IMR-90 (cell line): ENCODE measurements at regions not wholly inside any gene's neighbourhood (a gene's known extent, or its start where the extent isn't known, plus 50 kb on each side); places are given as distances from the start of the nearest gene placed in this dataset.

ENCODE experiments used
- ATAC-seq: fragments of 200-7000 bp; cut with Tn5 transposase; 2 replicates; pipeline ENCODE4 v1.9.1; 2020; ENCODE audit warnings: low read depth, mild to moderate bottlenecking, moderate library complexity
- BruUV-seq: library from RNA; stranded (reverse); fragments of 400-500 nt; replicated peaks from 2 replicates; lab custom pipeline; 2021; lab: Mats Ljungman, UMichigan
- CTCF ChIA-PET: fragments of 300-600 bp; formaldehyde crosslinking; extraction: SDS; loops from one replicate; lab custom pipeline; 2021; ENCODE audit warnings: antibody characterized with exemption; lab: Yijun Ruan, JAX
- POLR2A ChIA-PET: fragments of 300-600 bp; sonication (Branson Sonifier 250); formaldehyde crosslinking; loops from one replicate; lab custom pipeline; 2022; ENCODE audit warnings: antibody characterized with exemption; ENCODE audit not compliant: unreplicated experiment; lab: Charles Lee
- DNase-seq: peaks from one replicate; pipeline ENCODE4 v3.0.0; 2013
- H2AFZ ChIP-seq: replicated peaks from 2 replicates; pipeline ENCODE3; 2013; ENCODE audit warnings: low read length, mild to moderate bottlenecking; ENCODE audit not compliant: poor library complexity
- H2AK5ac ChIP-seq: 2 replicates; pipeline ENCODE4 v1.6.1; 2013; ENCODE audit warnings: low read depth, low read length, inconsistent platforms
- H2AK9ac ChIP-seq: replicated peaks from 2 replicates; pipeline ENCODE3; 2013; ENCODE audit warnings: mild to moderate bottlenecking, low read depth, low read length, moderate library complexity; ENCODE audit not compliant: poor library complexity
- H2BK120ac ChIP-seq: 2 replicates; pipeline ENCODE4 v1.6.1; 2013; ENCODE audit warnings: low read depth, low read length, inconsistent platforms
- H2BK15ac ChIP-seq: 3 replicates; pipeline ENCODE4 v1.6.1; 2013; ENCODE audit warnings: low read depth, low read length, inconsistent platforms
- H2BK20ac ChIP-seq: 2 replicates; pipeline ENCODE4 v1.6.1; 2013; ENCODE audit warnings: low read depth, mild to moderate bottlenecking, inconsistent platforms, low read length, moderate library complexity
- H2BK5ac ChIP-seq: 2 replicates; pipeline ENCODE4 v1.6.1; 2013; ENCODE audit warnings: mild to moderate bottlenecking, low read depth, low read length, inconsistent platforms; ENCODE audit not compliant: poor library complexity, severe bottlenecking
- H3K14ac ChIP-seq: replicated peaks from 2 replicates; pipeline ENCODE4 v1.6.1; 2013; ENCODE audit warnings: low read depth, low read length, inconsistent platforms
- H3K18ac ChIP-seq: 2 replicates; pipeline ENCODE4 v1.6.1; 2013; ENCODE audit warnings: low read depth, low read length, control low read depth
- H3K23ac ChIP-seq: 2 replicates; pipeline ENCODE4 v1.6.1; 2013; ENCODE audit warnings: low read depth, low read length, inconsistent platforms
- H3K27ac ChIP-seq: 2 replicates; pipeline ENCODE4 v1.5.1; 2013; ENCODE audit warnings: mild to moderate bottlenecking, control low read depth, low read length; ENCODE audit not compliant: insufficient read depth
- H3K27me3 ChIP-seq: 2 replicates; pipeline ENCODE4 v1.6.1; 2013; ENCODE audit warnings: low read length; ENCODE audit not compliant: control insufficient read depth, insufficient read depth
- H3K36me3 ChIP-seq: 2 replicates; pipeline ENCODE4 v1.6.1; 2013; ENCODE audit warnings: low read length, mixed read lengths; ENCODE audit not compliant: control insufficient read depth, insufficient read depth
- H3K4ac ChIP-seq: 2 replicates; pipeline ENCODE4 v1.6.1; 2013; ENCODE audit warnings: low read depth, low read length, inconsistent platforms
- H3K4me1 ChIP-seq: 2 replicates; pipeline ENCODE4 v1.6.1; 2013; ENCODE audit warnings: low read length, mixed read lengths; ENCODE audit not compliant: control insufficient read depth, insufficient read depth
- H3K4me2 ChIP-seq: 2 replicates; pipeline ENCODE4 v1.6.1; 2013; ENCODE audit warnings: low read depth, mild to moderate bottlenecking, control low read depth, low read length, moderate library complexity
- H3K4me3 ChIP-seq: 2 replicates; pipeline ENCODE4 v1.5.1; 2013; ENCODE audit warnings: low read depth, mild to moderate bottlenecking, control low read depth, low read length, moderate library complexity; ENCODE audit not compliant: insufficient read depth
- H3K56ac ChIP-seq: 2 replicates; pipeline ENCODE4 v1.6.1; 2013; ENCODE audit warnings: low read length, inconsistent platforms; ENCODE audit not compliant: insufficient read depth; ENCODE audit errors: extremely low read depth
- H3K79me1 ChIP-seq, 2 experiments: 2 replicates each; pipeline ENCODE4 v1.6.1; 2013; ENCODE audit warnings: low read length in 2 of 2, inconsistent platforms in 1 of 2, low read depth in 1 of 2
- H3K9ac ChIP-seq: 2 replicates; pipeline ENCODE4 v1.6.1; 2013; ENCODE audit warnings: low read depth, low read length, control low read depth
- H3K9me1 ChIP-seq: 2 replicates; pipeline ENCODE4 v1.6.1; 2013; ENCODE audit warnings: low read length, inconsistent platforms; ENCODE audit not compliant: insufficient read depth
- H3K9me3 ChIP-seq: 2 replicates; pipeline ENCODE4 v1.6.1; 2013; ENCODE audit warnings: low read length; ENCODE audit not compliant: control insufficient read depth, insufficient read depth
- H4K20me1 ChIP-seq: 2 replicates; pipeline ENCODE4 v1.6.1; 2013; ENCODE audit warnings: low read length, inconsistent platforms; ENCODE audit not compliant: insufficient read depth
- H4K5ac ChIP-seq: 2 replicates; pipeline ENCODE4 v1.6.1; 2013; ENCODE audit warnings: mild to moderate bottlenecking, low read depth, low read length, control low read depth
- H4K8ac ChIP-seq, 2 experiments: 2 replicates each; pipeline ENCODE4 v1.6.1; 2013; ENCODE audit warnings: low read depth in 2 of 2, low read length in 2 of 2, control low read depth in 1 of 2, inconsistent platforms in 1 of 2
- H4K91ac ChIP-seq: 2 replicates; pipeline ENCODE4 v1.6.1; 2013; ENCODE audit warnings: low read depth, low read length, inconsistent platforms; ENCODE audit not compliant: insufficient read depth
- BHLHE40 ChIP-seq: fragments of 150-350 bp; IDR thresholded peaks from 2 replicates; pipeline ENCODE4 v1.6.1; 2016; ENCODE audit warnings: mild to moderate bottlenecking, low read depth, low read length
- CEBPB ChIP-seq: IDR thresholded peaks from 2 replicates; pipeline ENCODE4 v1.6.1; 2012; ENCODE audit warnings: low read depth, low read length, improper control_type of control experiment
- CHD1 ChIP-seq: IDR thresholded peaks from 2 replicates; pipeline ENCODE4 v1.6.1; 2012; ENCODE audit warnings: low read depth, low read length, improper control_type of control experiment
- CTCF ChIP-seq: conservative IDR thresholded peaks from 2 replicates; pipeline ENCODE4 v1.5.1; 2012; ENCODE audit warnings: mild to moderate bottlenecking, low read depth, low read length, improper control_type of control experiment
- ELK1 ChIP-seq: fragments of 150-350 bp; IDR thresholded peaks from 2 replicates; pipeline ENCODE4 v1.6.1; 2016; ENCODE audit warnings: low read depth, mild to moderate bottlenecking, low read length, moderate library complexity, borderline replicate concordance
- FOS ChIP-seq: fragments of 150-350 bp; IDR thresholded peaks from 2 replicates; pipeline ENCODE4 v1.6.1; 2016; ENCODE audit warnings: low read depth, low read length
- MAFK ChIP-seq: IDR thresholded peaks from 2 replicates; pipeline ENCODE4 v1.6.1; 2012; ENCODE audit warnings: low read depth, low read length, improper control_type of control experiment
- MAZ ChIP-seq: IDR thresholded peaks from 2 replicates; pipeline ENCODE4 v1.6.1; 2012; ENCODE audit warnings: low read depth, mild to moderate bottlenecking, low read length, improper control_type of control experiment, moderate library complexity, borderline replicate concordance
- MXI1 ChIP-seq: IDR thresholded peaks from 2 replicates; pipeline ENCODE4 v1.6.1; 2012; ENCODE audit warnings: low read depth, mild to moderate bottlenecking, low read length, moderate library complexity, borderline replicate concordance
- NFE2L2 ChIP-seq: fragments of 150-350 bp; IDR thresholded peaks from 2 replicates; pipeline ENCODE4 v1.6.1; 2016; ENCODE audit warnings: low read depth, mild to moderate bottlenecking, low read length
- POLR2A ChIP-seq: IDR thresholded peaks from 2 replicates; pipeline ENCODE4 v1.6.1; 2012; ENCODE audit warnings: mild to moderate bottlenecking, low read depth, low read length
- RAD21 ChIP-seq: IDR thresholded peaks from 2 replicates; pipeline ENCODE4 v1.6.1; 2012; ENCODE audit warnings: low read length, improper control_type of control experiment
- RCOR1 ChIP-seq: IDR thresholded peaks from 2 replicates; pipeline ENCODE4 v1.6.1; 2012; ENCODE audit warnings: mild to moderate bottlenecking, low read length, improper control_type of control experiment; ENCODE audit not compliant: insufficient replicate concordance
- RFX5 ChIP-seq: IDR thresholded peaks from 2 replicates; pipeline ENCODE4 v1.8.0; 2012; ENCODE audit warnings: low read depth, mild to moderate bottlenecking, low read length, moderate library complexity
- SMC3 ChIP-seq: fragments of 150-350 bp; IDR thresholded peaks from 2 replicates; pipeline ENCODE4 v1.6.1; 2016; ENCODE audit warnings: low read depth, mild to moderate bottlenecking, antibody characterized with exemption, low read length, moderate library complexity
- USF2 ChIP-seq: fragments of 150-350 bp; IDR thresholded peaks from 2 replicates; pipeline ENCODE4 v1.6.1; 2017; ENCODE audit warnings: mild to moderate bottlenecking, antibody characterized with exemption, low read length, low read depth
- WGBS, 2 experiments: methylation state at CpG; one replicate each; pipeline versions ENCODE4 v1.1.5 to v1.1.7; 2013; ENCODE audit warnings: missing lambda C conversion rate in 2 of 2; ENCODE audit not compliant: insufficient read length in 1 of 2; ENCODE audit errors: extremely low coverage in 2 of 2; 5-methylcytosine and 5-hydroxymethylcytosine counted together
- dilution Hi-C: fragments of 300-500 bp; cut with HindIII; formaldehyde crosslinking; loops from one replicate; pipeline ENCODE4 v1.14.3; 2018; ENCODE audit warnings: low sequenced_read_pairs; ENCODE audit not compliant: unreplicated experiment
- in situ Hi-C: fragments of 300-500 bp; cut with MboI; formaldehyde crosslinking; loops from 3 replicates; pipeline ENCODE4 v1.14.3; 2019; ENCODE audit warnings: low sequenced_read_pairs, inconsistent platforms, mixed read lengths
- intact Hi-C: fragments of 100-400 bp; cut with micrococcal nuclease; formaldehyde crosslinking; loops from 2 replicates; pipeline ENCODE4 v1.10.0; 2022

GRCh38 chr5:91491229-91491628, 108.1 kb upstream of the ARRDC3 start:
- Histone ChIP-seq H3K9ac (no peak overlapping the region), H3K4me1 (no peaks in the 10 kb centered on the region), H3K4me3 (no peak overlapping the region), H3K27ac (no peak overlapping the region), H3K27me3 (no peaks in the 10 kb centered on the region), H3K9me3 (no peaks in the 10 kb centered on the region), H2BK20ac (no peak overlapping the region), H3K56ac (no peak overlapping the region), H4K5ac (no peak overlapping the region), H3K36me3 (no peaks in the 10 kb centered on the region), H3K23ac (no peak overlapping the region), H3K18ac (no peak overlapping the region), H2AFZ (no peak overlapping the region), H2BK120ac (no peak overlapping the region), H3K79me1 (no peaks in the 10 kb centered on the region), H3K4ac (no peak overlapping the region), H3K9me1 (no peaks in the 10 kb centered on the region), H3K14ac (no peak overlapping the region), H2AK5ac (no peak overlapping the region), H4K20me1 (no peaks in the 10 kb centered on the region), H4K91ac (no peak overlapping the region), H2AK9ac (no peak overlapping the region), H4K8ac (no peak overlapping the region), H3K4me2 (no peak overlapping the region), H2BK15ac (no peak overlapping the region), H2BK5ac (no peak overlapping the region)
- ChIA-PET CTCF (no interaction called here), POLR2A (no interaction called here)
- intact Hi-C loops (no loop called here), in situ Hi-C loops (no loop called here), dilution Hi-C loops (no loop called here)
- DNase-seq (no peak), ATAC-seq (no peak)
- no TSS peak for BruUV-seq
- no CpG with 5 or more reads among the region's 2 CpGs for WGBS, 2 experiments
- TF ChIP-seq MXI1 (no peak), BHLHE40 (no peak), ELK1 (no peak), CHD1 (no peak), RFX5 (no peak), MAZ (no peak), POLR2A (no peak), SMC3 (no peak), FOS (no peak), RAD21 (no peak), MAFK (no peak), RCOR1 (no peak), CEBPB (no peak), CTCF (no peak), NFE2L2 (no peak), USF2 (no peak)
